CD4-positive, alpha-beta T cell treated with Interleukin-21 for 1 hour (primary cell): ENCODE measurements at regions not wholly inside any gene's neighbourhood (a gene's known extent, or its start where the extent isn't known, plus 50 kb on each side); places are given as distances from the start of the nearest gene placed in this dataset.
"Not testable (repeated sequence)": the region's sequence is repeated elsewhere in the genome, so short reads cannot be mapped to it uniquely, and the experiment has no call there.

Experiments
- DNase-seq: peaks from one replicate; pipeline ENCODE4 v3.0.0-alpha.2; 2020

DNA sequence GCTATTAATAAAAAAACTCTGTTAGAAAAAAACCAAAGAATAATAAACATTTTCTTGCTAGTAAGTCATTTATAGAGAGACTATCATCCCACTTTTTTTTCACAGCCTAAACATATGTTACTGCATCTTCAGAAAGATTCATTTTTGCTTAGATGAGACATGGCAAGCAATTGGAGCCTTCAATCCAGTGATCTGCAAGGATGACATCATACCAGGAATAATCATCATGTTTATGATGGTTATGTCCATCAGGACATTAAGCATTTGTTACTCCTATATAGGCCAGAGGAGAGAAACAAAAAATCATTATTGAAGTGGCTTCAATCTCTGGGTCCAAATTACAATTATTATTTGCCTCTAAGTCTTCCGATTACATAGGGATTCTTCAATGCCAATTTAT, 626.3 kb upstream of the CCNG1 start:
- no peak for DNase-seq

DNA sequence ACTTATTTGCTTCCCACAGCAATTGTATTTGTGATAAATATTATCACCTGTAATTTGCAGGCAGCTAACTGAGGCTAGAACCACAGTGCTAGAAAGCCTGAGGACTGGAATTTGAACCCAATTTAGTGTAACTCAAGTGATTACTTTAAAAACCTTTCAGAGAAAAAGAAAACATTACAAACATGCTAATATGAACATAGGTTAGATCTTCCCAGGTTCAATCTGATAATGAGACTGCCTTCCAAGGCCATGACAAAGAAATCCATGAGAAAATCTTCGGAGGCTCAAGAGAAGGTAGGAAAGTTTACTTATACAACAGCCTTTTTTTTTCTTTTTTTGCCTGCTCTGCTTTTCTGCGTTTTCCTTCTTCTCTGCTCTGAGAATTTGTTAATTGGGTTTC, 620.6 kb upstream of the CCNG1 start:
- DNase-seq: no peak

DNA sequence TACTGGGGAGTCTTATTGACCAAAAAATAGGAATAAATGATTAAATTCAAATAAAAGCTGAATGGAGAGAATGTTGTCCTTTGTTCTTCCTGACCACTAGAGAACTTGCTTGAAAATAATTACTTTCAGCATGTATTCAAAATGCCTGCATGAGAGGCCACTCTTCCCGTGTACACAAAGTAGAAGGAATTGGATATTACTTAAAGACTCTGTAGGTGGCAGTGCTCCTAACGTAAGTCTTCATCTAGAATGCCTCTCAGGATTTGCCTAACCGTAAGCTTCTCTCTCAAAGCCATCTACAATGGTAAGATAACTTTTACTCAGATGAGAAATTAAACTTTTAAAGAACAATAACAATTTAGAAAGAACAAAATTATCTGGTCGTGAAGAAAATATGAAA, 620.0 kb upstream of the CCNG1 start:
- DNase-seq: no peak

DNA sequence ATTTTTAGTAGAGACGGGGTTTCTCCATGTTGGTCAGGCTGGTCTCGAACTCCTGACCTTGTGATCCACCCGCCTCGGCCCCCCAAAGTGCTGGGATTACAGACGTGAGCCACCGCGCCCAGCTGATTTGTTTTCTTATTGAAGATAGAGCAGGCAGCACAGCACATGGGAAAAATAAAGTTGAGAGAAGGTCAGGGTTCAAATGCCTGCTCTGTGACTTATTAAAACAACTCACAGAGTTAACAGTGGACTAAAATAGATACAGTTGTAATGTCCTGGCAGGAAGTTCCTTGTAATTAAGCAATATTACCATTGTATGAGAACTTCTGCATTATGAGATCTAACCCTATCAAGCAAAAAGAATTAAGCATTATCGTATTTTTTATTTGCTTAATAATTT, 615.7 kb upstream of the CCNG1 start:
- DNase-seq: not testable (repeated sequence)

DNA sequence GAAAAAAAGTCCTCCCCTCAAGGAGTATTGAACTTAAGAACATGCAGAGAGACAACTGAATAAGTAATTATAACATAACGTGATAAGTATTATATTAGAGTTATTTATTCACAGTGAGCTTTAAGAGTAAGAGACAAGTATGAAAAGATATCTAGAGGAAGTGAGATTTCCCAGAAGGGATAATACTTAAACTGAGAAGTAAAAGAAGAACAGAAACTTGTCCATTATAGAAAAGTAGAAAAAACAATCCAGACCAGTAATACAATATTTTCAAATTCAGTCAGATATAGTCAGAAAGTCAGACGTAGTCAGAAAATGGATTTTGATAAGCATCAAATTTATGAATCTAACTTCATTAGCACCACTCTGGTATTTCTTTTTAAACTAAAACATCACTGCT, 613.0 kb upstream of the CCNG1 start:
- DNase-seq: no peak

DNA sequence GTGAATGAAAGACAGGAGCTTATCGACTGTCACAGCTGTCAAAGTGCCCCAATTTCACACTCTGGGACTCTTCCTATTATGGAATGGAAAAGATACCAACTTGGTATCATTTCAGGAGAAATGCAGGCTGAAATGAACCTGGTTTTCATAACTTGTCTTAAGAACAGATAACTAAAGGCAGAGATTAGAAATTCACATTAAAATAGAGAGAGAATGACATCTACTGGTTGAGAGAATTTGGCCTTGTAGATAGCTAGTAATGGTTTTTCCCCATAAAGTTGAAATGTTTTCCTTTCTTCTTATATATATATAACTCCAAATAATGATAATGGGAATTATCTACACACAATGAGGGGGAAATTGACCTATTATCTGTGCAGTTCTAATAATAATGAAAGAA, 600.2 kb upstream of the CCNG1 start:
- no peak for DNase-seq

DNA sequence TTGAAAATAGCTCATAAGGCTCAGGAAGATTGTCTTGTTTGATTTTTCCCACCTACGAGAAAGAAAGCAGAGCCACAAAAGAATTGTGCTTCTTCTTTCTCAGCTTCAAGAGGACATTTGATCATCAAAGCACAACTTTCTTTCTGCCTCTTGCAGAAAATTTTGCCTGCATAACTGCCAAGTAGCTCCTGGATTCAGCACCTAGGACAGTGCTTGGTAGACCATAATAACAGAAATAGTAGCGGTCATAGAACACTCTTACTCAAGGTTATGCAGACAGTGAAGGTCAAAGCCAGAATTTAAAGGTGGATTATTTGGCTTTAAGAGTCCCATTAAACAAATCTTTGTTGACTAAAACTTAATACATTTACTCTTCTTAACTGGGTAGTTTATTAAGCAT, 594.7 kb upstream of the CCNG1 start:
- DNase-seq: no peak

DNA sequence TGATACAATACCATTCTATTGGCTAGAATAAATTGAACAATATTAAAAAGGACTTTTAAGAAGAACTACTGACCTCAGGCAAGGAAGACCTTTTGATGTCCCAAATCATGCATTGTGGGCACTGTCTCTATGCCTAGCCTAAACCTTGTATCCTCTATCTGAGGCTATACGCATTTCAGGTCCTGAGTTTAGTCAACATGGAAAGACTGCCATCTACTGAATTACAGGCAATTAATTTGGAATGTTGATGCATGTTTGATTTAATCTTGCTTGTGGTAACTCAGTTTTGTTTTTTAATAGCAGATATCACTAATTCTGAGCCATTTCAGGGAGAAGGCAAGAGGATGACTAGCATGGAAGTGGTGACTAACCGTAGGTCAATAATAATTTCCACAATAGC, 585.3 kb upstream of the CCNG1 start:
- DNase-seq: no peak

DNA sequence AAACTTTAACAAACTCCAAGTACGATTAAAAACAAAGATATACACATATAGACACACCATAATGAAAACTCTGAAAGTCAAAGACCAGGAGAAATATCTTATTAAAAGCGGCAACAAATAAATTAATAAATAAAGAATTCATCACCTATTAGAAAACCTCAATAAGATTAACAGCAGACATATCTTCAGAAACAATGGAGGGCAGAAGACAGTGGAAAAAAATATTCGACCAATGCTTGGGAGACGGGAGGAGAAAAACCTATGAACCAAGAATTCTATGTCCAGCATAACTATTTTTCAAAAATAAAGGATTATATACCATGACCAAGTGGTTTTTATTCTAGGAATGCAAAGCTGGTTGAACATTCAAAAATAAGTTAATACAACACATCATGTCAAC, 578.6 kb upstream of the CCNG1 start:
- no peak for DNase-seq

DNA sequence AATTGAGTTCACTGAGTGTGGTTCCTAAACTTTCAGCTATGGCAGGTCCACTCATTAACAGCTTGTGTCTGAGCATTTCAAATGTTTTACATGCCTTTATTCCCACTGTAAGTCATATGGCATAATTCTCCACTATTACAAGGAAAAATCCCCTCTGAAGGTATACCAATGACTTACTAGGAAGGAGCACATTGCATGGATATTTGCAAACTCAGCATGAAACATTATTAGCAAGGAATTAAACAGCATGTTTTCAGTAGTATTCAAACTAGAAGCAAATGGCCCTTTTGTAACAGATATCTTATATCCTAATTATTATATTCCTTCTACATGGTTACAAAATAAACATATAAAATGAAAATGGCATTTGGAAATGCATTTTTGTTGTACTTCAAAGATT, 566.4 kb upstream of the CCNG1 start:
- no peak for DNase-seq

DNA sequence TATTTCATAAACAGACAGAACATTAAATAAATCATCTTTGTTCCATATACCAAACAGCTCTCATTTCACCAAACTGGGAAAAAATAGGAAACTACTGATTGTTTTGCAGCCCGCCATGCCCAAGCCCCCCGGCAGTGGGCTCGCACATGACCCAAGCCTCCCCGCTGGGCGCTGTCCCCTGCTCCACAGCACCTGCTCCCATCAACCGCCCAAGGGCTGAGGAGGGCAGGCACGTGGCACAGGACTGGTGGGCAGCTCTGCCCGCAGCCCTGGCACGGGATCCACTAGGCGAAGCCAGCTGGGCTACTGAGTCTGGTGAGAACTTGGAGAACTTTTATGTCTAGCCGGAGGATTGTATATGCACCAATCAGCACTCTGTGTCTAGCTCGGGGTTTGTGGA, 554.8 kb upstream of the CCNG1 start:
- no peak for DNase-seq

DNA sequence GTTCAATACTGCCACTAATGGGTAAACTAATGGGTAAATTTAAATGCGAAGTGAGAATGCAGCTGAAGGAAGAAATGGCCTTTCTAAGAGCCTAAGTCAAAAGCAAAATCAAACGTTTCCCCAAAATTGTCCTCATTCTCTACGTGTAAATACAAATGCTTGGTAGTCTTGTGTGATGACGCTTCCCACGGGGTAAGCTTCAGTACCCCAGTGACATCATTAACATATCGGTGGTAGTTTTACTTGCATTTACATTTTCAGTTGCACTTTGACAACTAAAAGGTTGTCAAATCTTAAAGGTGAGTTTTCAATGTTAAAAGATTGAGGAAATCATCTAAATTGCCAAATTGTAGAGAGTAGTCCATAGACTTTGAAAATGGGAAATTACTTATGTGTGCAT, 550.7 kb upstream of the CCNG1 start:
- no peak for DNase-seq

DNA sequence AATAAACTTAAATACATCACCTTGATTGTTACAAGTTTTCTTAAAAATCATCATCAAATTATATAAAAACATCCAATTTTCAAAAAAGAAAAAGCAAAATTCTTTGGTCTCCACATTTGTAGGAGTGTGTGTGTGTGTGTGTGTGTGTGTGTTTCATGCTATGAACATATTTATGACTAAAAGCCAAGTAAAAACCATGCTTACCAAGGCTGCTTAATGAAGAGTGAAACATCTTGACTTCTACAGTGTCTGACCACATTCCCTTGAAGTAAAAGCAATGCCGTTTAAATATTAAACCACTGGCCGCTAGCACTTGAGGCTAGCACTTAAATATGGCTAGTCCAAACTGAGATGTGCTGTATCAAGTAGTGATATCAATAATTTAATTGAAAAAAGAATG, 549.1 kb upstream of the CCNG1 start:
- DNase-seq: no peak

DNA sequence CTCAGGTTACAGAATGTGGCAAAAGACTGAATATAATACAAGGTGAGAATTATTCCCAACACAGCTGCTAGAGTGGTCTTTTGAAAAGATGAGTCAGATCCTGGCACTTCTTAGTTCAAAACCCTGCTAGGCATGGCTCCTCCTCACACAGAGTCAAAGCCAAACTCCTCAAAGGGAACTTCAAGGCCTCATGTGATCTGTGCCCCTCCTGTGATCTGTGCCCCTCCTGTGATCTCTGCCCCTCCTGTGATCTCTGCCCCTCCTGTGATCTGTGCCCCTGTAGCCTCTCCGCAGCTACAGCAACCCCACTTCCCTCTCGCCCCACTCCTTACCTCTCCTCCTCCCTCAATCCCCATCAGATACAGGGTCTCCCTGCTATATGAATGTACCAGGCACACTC, 525.5 kb upstream of the CCNG1 start:
- no peak for DNase-seq

DNA sequence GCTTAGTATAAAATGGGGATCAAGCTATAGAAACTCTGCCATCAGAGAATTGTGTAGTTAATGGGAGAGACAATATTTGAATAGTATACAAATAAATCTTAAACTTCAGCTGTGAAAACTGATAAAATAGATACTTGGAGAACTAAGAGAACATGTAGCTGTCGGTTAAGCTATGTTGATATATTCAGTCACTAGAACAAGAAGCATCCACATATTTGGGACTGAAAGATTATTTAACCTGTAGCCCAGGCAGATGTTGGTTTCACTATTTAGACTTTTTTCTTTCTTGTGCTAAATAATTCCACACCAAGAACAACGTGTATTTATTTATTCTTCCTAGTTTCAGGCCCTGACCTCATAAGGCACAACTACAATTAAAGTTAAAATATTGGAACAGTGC, 521.0 kb upstream of the CCNG1 start:
- DNase-seq: no peak

DNA sequence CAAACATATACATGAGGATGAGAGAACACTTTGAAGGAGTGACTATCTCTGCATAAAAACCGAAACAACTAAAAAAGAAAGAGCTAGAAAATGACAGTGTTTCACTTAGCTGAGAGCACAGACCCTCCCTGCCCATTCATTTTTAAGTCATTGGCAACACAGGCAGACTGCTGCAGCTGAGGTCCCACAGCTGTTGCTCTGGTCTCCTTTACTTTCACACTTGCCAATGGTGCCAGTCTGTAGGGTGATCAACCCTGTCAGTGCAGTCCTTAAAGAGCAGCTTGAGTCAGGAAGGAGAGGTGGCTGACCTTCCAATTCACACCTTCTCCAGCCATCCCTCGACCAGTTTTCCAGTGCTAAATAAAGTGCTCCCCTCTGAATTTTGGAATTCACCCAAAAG, 508.3 kb upstream of the CCNG1 start:
- no peak for DNase-seq

DNA sequence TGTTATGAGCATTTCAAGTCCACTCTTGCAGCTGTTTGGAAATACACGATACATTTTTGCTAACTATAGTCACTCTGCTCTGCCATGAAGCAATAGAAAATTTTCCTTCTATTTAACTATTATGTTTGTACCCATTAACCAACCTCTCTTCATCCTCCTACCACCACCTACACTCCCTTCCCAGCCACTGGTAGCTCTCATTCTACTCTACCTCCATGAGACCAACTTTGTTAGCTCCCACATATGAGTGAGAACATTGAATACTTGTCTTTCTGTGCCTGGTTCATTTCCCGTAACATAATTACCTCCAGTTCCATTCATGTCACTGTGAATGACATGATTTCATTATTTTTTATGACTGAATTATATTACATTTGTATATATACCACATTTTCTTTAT, 505.9 kb upstream of the CCNG1 start:
- DNase-seq: no peak

DNA sequence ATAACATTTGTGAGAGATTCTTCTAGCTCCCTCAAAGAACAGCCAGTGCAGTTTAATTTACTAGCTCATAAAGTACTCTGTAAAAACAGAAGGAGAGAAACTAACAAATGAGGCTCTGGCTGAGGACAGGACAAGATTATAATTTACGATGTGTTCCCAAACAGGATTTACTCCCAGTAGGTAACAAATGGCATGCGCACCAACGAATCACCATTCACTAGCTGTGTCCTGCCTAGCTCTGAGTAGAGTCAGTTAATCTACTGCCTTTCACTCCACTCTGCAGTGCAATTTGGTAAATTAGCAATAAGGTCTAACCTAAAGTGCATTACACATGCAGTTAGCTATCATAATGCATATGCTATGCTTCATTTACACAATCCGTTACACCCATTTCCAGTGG, 497.4 kb upstream of the CCNG1 start:
- DNase-seq: no peak

DNA sequence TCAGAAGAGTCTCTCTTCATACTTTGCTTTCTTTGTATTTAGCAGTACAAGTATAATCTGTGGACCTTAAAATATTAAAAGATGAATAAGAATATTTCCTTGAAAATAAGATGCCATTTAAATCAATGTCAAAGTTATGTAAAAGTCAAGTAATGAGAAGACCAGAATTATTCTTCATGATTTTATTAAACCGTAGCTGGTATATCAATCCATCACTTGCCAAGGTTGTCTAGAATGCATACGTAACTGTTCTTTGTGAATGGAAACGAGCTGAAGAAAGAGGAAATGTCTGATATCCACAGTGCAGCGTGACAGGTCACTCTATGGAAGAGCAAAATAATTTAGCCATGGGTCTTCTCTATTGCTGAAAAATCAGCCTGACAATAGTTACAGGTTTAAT, 488.7 kb upstream of the CCNG1 start:
- DNase-seq: no peak

DNA sequence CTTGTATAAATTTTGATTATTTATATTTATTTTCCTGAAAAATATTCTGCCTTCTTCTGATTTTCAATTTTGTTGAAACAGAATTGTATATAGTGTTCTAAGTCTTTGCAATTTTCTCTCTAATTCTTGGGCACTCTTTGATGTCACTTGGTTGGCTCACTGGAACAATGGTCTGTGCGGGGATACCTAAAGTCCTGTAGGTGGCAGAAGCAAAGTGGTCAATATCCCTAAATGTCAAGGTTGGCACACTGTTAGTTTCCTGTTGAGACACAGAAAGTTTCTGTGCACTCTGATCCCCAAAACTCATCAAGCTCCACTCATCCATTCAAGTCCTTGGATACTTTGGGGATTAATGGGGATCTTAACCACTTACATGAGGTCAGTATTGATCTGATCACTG, 480.8 kb upstream of the CCNG1 start:
- DNase-seq: no peak

DNA sequence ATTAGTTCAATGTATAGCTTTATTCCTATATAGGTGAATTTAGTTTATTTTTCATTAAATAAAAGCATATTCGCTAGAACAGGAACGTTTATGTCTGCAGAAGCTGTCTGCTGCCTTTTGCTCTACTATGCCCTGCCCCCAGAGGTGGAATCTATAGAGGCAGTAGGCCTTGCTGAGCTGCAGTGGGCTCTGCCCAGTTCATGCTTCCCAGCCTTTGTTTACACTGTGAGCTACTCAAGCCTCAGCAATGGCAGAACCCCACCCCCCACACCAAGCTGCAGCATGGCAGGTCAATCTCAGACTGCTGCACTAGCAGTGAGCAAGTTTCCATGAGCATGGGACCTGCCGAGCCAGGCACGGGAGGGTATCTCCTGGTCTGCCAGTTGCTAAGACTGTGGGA, 473.3 kb upstream of the CCNG1 start:
- not testable (repeated sequence) for DNase-seq

DNA sequence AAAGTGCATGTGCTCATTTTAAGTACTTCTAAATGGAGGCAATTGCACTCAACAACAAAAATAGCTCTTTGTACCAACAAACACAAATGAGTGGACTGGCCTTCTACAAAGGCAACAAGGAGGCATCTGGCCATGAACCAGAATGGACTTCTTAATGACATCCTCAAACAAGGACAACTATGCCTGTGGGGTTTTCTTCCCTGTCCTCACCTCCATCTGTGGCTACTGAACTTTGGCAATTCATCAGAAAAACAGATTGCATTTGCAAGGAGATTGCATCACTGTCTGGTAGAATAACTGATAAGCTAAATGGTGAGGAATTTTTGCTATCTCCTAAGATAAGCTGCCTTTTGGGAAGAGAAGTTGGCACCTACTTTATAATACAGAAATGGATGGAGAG, 447.3 kb upstream of the CCNG1 start:
- no peak for DNase-seq

DNA sequence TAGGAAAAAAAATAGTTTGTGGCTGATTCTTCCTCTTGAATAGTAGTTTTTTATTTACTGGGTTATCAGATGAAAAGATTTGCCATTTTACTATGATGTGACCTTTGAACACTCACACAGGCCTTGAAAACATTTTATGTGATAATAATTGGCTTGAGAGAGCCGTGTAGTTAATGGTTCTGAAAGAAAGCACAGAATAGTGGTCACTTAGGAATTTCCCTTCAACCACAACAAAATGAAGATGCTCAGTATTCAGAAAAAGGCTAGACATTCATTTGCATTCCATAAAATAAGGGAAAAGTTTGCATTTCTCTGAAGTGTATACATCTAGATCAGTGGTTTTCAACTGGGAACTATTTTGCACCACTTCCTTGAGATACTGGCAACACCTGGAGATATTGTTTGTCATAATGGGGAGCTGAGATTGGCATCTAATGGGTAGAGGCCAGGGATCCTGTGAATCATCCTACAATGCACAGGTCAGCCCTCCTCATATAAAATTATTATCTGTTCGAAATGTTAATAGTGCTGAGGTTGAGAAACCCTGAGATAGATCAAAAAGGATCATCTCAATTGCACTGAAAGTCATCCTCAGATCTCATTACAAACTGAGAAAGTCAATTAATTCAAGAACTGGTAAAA, 446.4 kb upstream of the CCNG1 start:
- no peak for DNase-seq

DNA sequence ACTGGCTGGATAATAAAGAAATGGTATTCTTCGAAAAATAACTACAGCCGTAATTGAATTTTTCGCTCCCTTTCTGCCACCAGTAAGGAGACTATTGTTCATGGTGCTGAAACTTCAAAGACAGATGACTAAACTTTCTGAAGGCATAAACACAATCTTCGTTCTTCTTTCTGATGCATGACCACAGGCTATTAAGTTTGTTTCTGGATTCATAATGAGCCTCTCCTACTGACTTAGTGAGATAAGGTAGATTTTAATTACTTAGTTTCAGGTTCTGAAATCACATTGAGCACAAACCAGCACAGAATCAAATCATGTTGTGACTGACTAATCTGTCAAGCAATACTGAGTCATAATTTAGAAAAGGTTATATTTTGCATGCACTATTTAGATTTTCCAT, 441.8 kb upstream of the CCNG1 start:
- no peak for DNase-seq

DNA sequence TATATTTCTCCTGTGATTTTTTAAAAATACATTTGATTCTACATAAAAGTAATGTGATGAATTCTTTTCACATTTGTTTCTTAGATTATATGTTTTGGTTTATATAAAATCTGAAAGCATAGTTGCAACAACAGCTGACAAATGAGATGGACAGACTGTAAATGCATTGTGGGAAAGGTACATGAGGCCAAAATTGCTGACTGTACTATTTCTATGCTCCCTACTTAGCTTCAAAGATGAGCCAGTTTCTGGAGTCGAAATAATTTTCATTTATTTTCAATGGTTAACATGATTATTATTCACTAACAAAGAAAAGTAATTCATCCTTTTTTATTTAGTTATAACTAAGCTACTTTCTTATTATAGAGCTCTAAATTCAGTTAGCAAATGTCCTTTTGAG, 441.3 kb upstream of the CCNG1 start:
- no peak for DNase-seq

DNA sequence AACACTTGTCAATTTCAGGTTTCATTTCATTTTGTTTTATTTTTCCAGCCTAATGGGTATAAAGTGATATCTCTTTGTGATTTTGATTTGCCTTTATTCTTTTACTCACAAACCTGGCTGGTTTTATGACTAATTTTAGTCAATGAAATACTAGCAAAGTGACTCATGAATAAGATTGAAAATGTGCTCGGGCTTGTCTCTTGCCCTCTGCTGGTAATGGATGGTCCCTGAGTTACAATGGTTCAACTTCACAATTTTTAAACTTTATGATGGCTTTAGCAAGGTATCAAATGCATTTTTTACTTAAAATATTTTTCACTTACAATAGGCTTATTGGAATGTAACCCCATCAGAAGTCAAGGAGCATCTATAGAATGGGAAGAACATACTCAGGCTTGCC, 431.4 kb upstream of the CCNG1 start:
- no peak for DNase-seq
